ENCODE measurements at regions not wholly inside any gene's neighbourhood (a gene's known extent, or its start where the extent isn't known, plus 50 kb on each side); places are given as distances from the start of the nearest gene placed in this dataset.

DNA sequence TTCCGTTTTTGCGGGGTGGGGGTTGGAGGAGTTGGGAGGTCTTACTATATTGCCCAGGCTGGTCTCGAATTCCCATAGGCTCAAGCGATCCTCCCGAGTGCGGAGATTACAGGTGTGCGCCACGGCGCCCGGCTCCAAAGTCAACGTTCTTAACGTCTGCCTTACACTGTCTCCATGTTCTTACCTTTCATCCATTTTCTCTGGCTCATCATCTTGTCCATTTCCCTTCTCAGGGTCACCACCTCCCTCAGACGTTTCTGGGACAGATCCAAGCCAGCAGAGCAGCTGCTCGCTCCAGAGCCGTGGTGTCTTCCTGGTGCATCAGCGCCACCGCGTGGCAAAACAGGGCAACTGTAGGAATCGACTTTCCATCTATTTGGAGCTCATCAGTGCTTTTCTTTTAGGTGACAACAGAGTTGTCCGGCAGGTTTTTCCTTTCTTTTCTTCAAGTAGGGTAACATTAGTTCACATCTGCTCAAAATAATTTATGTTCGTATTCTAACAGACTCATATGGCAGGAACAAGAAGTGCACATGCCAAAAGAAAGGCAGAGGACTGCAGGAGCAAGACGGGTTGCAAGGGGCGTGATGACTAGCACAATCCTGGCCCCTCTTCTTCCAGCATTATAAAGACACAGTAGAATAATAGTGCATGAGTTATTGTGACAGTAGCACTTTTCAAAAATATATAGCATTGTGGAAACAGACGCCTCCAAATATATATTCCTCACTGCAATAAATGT lies 103.1 kb upstream of the ABCC4 start:
- POLR2A ChIA-PET: interaction anchor here (1.0 kb wide), 1 partner anchor 240 kb away, joined by 4 read pairs; the partner anchor contains the start of gene DZIP1
- DNase-seq (ENCODE audit: low read depth in 1 of 2, low spot score in 1 of 2): peak; percentile 75 to 77
- ATAC-seq: peak; percentile 94 to 95
- Histone ChIP-seq H3K4me1 (peaks cover 5% of the 10 kb centered on the region; the same call in 2 of the 3 replicates), H3K27ac (peak overlapping the region; percentile 45 to 65; a peak in 4 of 6 replicates), H3K9me3 (no peaks in the 10 kb centered on the region), H3K4me3 (no peak overlapping the region), H3K4me2 (peak overlapping the region; percentile 68)
- WGBS (ENCODE audit: missing lambda C conversion rate): 28% methylated on average over 24 of the region's 24 CpGs
- TF ChIP-seq POLR2A (IDR thresholded peaks at IDR 0.05; ENCODE audit: low read length): no peak
- TF ChIP-seq RAD21 (conservative IDR thresholded peaks at IDR 0.05 in 1 of 2, IDR thresholded peaks at IDR 0.05 in 1 of 2): peak; percentile 94 to 96
- TF ChIP-seq, protein P1, sequence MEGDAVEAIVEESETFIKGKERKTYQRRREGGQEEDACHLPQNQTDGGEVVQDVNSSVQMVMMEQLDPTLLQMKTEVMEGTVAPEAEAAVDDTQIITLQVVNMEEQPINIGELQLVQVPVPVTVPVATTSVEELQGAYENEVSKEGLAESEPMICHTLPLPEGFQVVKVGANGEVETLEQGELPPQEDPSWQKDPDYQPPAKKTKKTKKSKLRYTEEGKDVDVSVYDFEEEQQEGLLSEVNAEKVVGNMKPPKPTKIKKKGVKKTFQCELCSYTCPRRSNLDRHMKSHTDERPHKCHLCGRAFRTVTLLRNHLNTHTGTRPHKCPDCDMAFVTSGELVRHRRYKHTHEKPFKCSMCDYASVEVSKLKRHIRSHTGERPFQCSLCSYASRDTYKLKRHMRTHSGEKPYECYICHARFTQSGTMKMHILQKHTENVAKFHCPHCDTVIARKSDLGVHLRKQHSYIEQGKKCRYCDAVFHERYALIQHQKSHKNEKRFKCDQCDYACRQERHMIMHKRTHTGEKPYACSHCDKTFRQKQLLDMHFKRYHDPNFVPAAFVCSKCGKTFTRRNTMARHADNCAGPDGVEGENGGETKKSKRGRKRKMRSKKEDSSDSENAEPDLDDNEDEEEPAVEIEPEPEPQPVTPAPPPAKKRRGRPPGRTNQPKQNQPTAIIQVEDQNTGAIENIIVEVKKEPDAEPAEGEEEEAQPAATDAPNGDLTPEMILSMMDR (IDR thresholded peaks at IDR 0.05): peak; percentile 87
- peak; percentile 93 for TF ChIP-seq SMC3 (IDR thresholded peaks at IDR 0.05)
- no peak for FAIRE-seq
- CTCF ChIA-PET: interaction anchor here (0.6 to 9.4 kb wide), 58 partner anchors 9 to 784 kb away, joined by 3 to 230 read pairs (median 4); partner anchors contain the start of gene ABCC4

DNA sequence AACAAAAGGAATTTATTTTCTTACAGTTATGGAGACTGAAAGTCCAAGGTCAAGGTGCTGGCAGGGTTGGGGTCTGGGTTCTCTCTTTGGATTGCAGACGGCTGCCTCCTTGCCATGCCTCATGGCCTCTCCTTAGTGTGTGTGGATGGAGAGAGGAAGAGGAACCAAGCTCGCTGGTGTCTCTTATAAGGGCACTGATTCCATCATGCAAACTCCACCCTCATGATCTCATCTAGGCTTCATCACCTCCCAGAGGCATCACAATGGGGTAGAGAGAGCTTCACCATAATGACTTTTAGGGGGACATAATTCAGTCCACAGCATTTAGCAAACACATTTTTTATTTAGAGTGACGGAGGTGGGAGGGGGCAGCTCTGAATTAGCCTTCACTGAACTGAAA lies 104.9 kb upstream of the ABCC4 start:
- H3K9me3 ChIP-seq: no peaks in the 10 kb centered on the region
- FAIRE-seq (no peak), DNase-seq (ENCODE audit: low read depth in 1 of 2, low spot score in 1 of 2) (no peak), ATAC-seq (no peak)
- ChIA-PET POLR2A (no interaction called here), CTCF (interaction anchor here (0.9 to 9.4 kb wide), 9 partner anchors 10 to 786 kb away, joined by 3 to 230 read pairs (median 6); no protein-coding TSS in a partner anchor)
- H3K27ac ChIP-seq: no peak overlapping the region
- no peak overlapping the region for H3K4me2 ChIP-seq
- WGBS (ENCODE audit: missing lambda C conversion rate): 54% methylated on average over 3 of the region's 3 CpGs
- H3K4me3 ChIP-seq: no peak overlapping the region
- no peak for TF ChIP-seq RNF2 (IDR thresholded peaks at IDR 0.05; ENCODE audit: borderline replicate concordance, low read depth)
- TF ChIP-seq TP53 (CRISPR knock-in tag; IDR thresholded peaks at IDR 0.05): no peak
- TF ChIP-seq, protein P2, sequence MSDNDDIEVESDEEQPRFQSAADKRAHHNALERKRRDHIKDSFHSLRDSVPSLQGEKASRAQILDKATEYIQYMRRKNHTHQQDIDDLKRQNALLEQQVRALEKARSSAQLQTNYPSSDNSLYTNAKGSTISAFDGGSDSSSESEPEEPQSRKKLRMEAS (IDR thresholded peaks at IDR 0.05): no peak
- TF ChIP-seq, protein P1 (IDR thresholded peaks at IDR 0.05): no peak
- TF ChIP-seq TFCP2L1 (CRISPR knock-in tag; IDR thresholded peaks at IDR 0.05): no peak
- no peak for TF ChIP-seq ZC3H11A (IDR thresholded peaks at IDR 0.05)
- TF ChIP-seq FOSB (CRISPR knock-in tag; IDR thresholded peaks at IDR 0.05): no peak
- TF ChIP-seq RCOR1 (IDR thresholded peaks at IDR 0.05; ENCODE audit: low read depth, low read length): no peak
- TF ChIP-seq NR3C1 (IDR thresholded peaks at IDR 0.05): no peak
- peaks cover 5% of the 10 kb centered on the region; the same call in 2 of the 3 replicates for H3K4me1 ChIP-seq

GRCh38 chr13:95411428-95412040 lies 110.3 kb upstream of the ABCC4 start:
- Histone ChIP-seq H3K4me2 (no peak overlapping the region), H3K27ac (no peak overlapping the region), H3K4me3 (no peak overlapping the region), H3K9me3 (no peaks in the 10 kb centered on the region), H3K4me1 (no peaks in the 10 kb centered on the region)
- ChIA-PET POLR2A (no interaction called here), CTCF (interaction anchor here (0.8 to 4.7 kb wide), 4 partner anchors 15 to 222 kb away, joined by 3 to 19 read pairs (median 3); no protein-coding TSS in a partner anchor)
- no peak for ATAC-seq
- no peak for DNase-seq (ENCODE audit: low read depth in 1 of 2, low spot score in 1 of 2)
- TF ChIP-seq SREBF2 (IDR thresholded peaks at IDR 0.05) (no peak), NFE2L2 (conservative IDR thresholded peaks at IDR 0.05; ENCODE audit: low read length) (no peak), SMC3 (IDR thresholded peaks at IDR 0.05) (no peak), CHD2 (IDR thresholded peaks at IDR 0.05; ENCODE audit: low read length, partially characterized antibody) (no peak), NR3C1 (IDR thresholded peaks at IDR 0.05) (no peak)
- 42% methylated on average over 7 of the region's 7 CpGs for WGBS (ENCODE audit: missing lambda C conversion rate)
- no peak for FAIRE-seq

All from A549 (cell line).